ENCODE measurements at regions not wholly inside any gene's neighbourhood (a gene's known extent, or its start where the extent isn't known, plus 50 kb on each side); places are given as distances from the start of the nearest gene placed in this dataset.
"Not testable (repeated sequence)": the region's sequence is repeated elsewhere in the genome, so short reads cannot be mapped to it uniquely, and the experiment has no call there.

- no peak overlapping the region for H3K4me3 ChIP-seq (ENCODE audit: control insufficient read depth, low read depth, low read length)
- no peak for TF ChIP-seq CTCF (IDR thresholded peaks at IDR 0.05; ENCODE audit: control insufficient read depth, insufficient read depth, low read depth, low read length, missing control alignments)
- DNase-seq (ENCODE audit: low read depth): no peak
Observed at GRCh38 chr12:14213542-14213941, 151.9 kb upstream of the ATF7IP start.

- no peak overlapping the region for H3K4me3 ChIP-seq (ENCODE audit: control insufficient read depth, low read depth, low read length)
- DNase-seq (ENCODE audit: low read depth): no peak
- TF ChIP-seq CTCF (IDR thresholded peaks at IDR 0.05; ENCODE audit: control insufficient read depth, insufficient read depth, low read depth, low read length, missing control alignments): no peak
Observed at GRCh38 chr12:14214495-14214894, 151.0 kb upstream of the ATF7IP start.

- not testable (repeated sequence) for DNase-seq (ENCODE audit: low read depth); H3K4me3 ChIP-seq (ENCODE audit: control insufficient read depth, low read depth, low read length)
Observed at GRCh38 chr12:14215949-14216348, 149.5 kb upstream of the ATF7IP start.

- no peak overlapping the region for H3K4me3 ChIP-seq (ENCODE audit: control insufficient read depth, low read depth, low read length)
- no peak for DNase-seq (ENCODE audit: low read depth)
- no peak for TF ChIP-seq CTCF (IDR thresholded peaks at IDR 0.05; ENCODE audit: control insufficient read depth, insufficient read depth, low read depth, low read length, missing control alignments)
Observed at GRCh38 chr12:14216405-14217294, 148.8 kb upstream of the ATF7IP start.

GRCh38 chr12:14219156-14219555 is 146.3 kb upstream of the ATF7IP start:
- DNase-seq (ENCODE audit: low read depth): no peak
- TF ChIP-seq CTCF (IDR thresholded peaks at IDR 0.05; ENCODE audit: control insufficient read depth, insufficient read depth, low read depth, low read length, missing control alignments): no peak
- H3K4me3 ChIP-seq (ENCODE audit: control insufficient read depth, low read depth, low read length): no peak overlapping the region

GRCh38 chr12:14219670-14220069 is 145.8 kb upstream of the ATF7IP start:
- H3K4me3 ChIP-seq (ENCODE audit: control insufficient read depth, low read depth, low read length); DNase-seq (ENCODE audit: low read depth): not testable (repeated sequence)

- TF ChIP-seq CTCF (IDR thresholded peaks at IDR 0.05; ENCODE audit: control insufficient read depth, insufficient read depth, low read depth, low read length, missing control alignments): no peak
- no peak overlapping the region for H3K4me3 ChIP-seq (ENCODE audit: control insufficient read depth, low read depth, low read length)
- no peak for DNase-seq (ENCODE audit: low read depth)
Observed at GRCh38 chr12:14225064-14225463, 140.4 kb upstream of the ATF7IP start.

GRCh38 chr12:14235176-14235575 is 130.3 kb upstream of the ATF7IP start:
- DNase-seq (ENCODE audit: low read depth); H3K4me3 ChIP-seq (ENCODE audit: control insufficient read depth, low read depth, low read length): not testable (repeated sequence)

GRCh38 chr12:14236641-14237040 is 128.8 kb upstream of the ATF7IP start:
- H3K4me3 ChIP-seq (ENCODE audit: control insufficient read depth, low read depth, low read length); DNase-seq (ENCODE audit: low read depth): not testable (repeated sequence)

Measured in AG09309 (cell line).